ENCODE measurements at regions not wholly inside any gene's neighbourhood (a gene's known extent, or its start where the extent isn't known, plus 50 kb on each side); places are given as distances from the start of the nearest gene placed in this dataset.
"Not testable (repeated sequence)": the region's sequence is repeated elsewhere in the genome, so short reads cannot be mapped to it uniquely, and the experiment has no call there.

- no peak for ATAC-seq
- Mint-ChIP-seq H3K36me3 (ENCODE audit: low read depth) (no peaks in the 10 kb centered on the region), H3K4me3 (no peak overlapping the region), H3K27ac (no peak overlapping the region), H3K4me1 (no peaks in the 10 kb centered on the region), H3K27me3 (no peaks in the 10 kb centered on the region)
- H3K9me3 ChIP-seq (ENCODE audit: control insufficient read depth, low read length, poor library complexity, severe bottlenecking): no peaks in the 10 kb centered on the region
- no peak for DNase-seq
These were observed 694.9 kb downstream of the MECOM start for GRCh38 chr3:168968609-168969008.

- Mint-ChIP-seq H3K27ac (no peak overlapping the region), H3K4me1 (no peaks in the 10 kb centered on the region), H3K36me3 (ENCODE audit: low read depth) (no peaks in the 10 kb centered on the region), H3K4me3 (no peak overlapping the region), H3K27me3 (no peaks in the 10 kb centered on the region)
- no peak for DNase-seq
- H3K9me3 ChIP-seq (ENCODE audit: control insufficient read depth, low read length, poor library complexity, severe bottlenecking): no peaks in the 10 kb centered on the region
- no peak for ATAC-seq
These were observed 698.8 kb downstream of the MECOM start for GRCh38 chr3:168964736-168965135.

- no peaks in the 10 kb centered on the region for H3K4me1 Mint-ChIP-seq
- H3K36me3 Mint-ChIP-seq (ENCODE audit: low read depth): no peaks in the 10 kb centered on the region
- H3K9me3 ChIP-seq (ENCODE audit: control insufficient read depth, low read length, poor library complexity, severe bottlenecking): no peaks in the 10 kb centered on the region
- H3K27me3 Mint-ChIP-seq: no peaks in the 10 kb centered on the region
- no peak overlapping the region for H3K4me3 Mint-ChIP-seq
- no peak overlapping the region for H3K27ac Mint-ChIP-seq
- ATAC-seq (no peak), DNase-seq (no peak)
These were observed 702.2 kb downstream of the MECOM start for GRCh38 chr3:168961271-168961670.

GRCh38 chr3:168959731-168960130 lies 703.8 kb downstream of the MECOM start:
- Mint-ChIP-seq H3K4me3 (no peak overlapping the region), H3K27ac (no peak overlapping the region), H3K4me1 (no peaks in the 10 kb centered on the region), H3K36me3 (ENCODE audit: low read depth) (no peaks in the 10 kb centered on the region), H3K27me3 (no peaks in the 10 kb centered on the region)
- ATAC-seq: no peak
- DNase-seq: no peak
- H3K9me3 ChIP-seq (ENCODE audit: control insufficient read depth, low read length, poor library complexity, severe bottlenecking): no peaks in the 10 kb centered on the region

- Mint-ChIP-seq H3K4me1 (no peaks in the 10 kb centered on the region), H3K27ac (no peak overlapping the region), H3K4me3 (no peak overlapping the region), H3K27me3 (no peaks in the 10 kb centered on the region), H3K36me3 (ENCODE audit: low read depth) (no peaks in the 10 kb centered on the region)
- DNase-seq: no peak
- no peaks in the 10 kb centered on the region for H3K9me3 ChIP-seq (ENCODE audit: control insufficient read depth, low read length, poor library complexity, severe bottlenecking)
- ATAC-seq: no peak
These were observed 705.0 kb downstream of the MECOM start for GRCh38 chr3:168958466-168958865.

GRCh38 chr3:168956076-168956475 lies 707.4 kb downstream of the MECOM start:
- Mint-ChIP-seq H3K4me1 (no peaks in the 10 kb centered on the region), H3K27ac (no peak overlapping the region)

GRCh38 chr3:168952551-168952950 lies 711.0 kb downstream of the MECOM start:
- DNase-seq (no peak), ATAC-seq (no peak)
- no peaks in the 10 kb centered on the region for H3K9me3 ChIP-seq (ENCODE audit: control insufficient read depth, low read length, poor library complexity, severe bottlenecking)
- no peak overlapping the region for H3K4me3 Mint-ChIP-seq
- no peak overlapping the region for H3K27ac Mint-ChIP-seq
- no peaks in the 10 kb centered on the region for H3K36me3 Mint-ChIP-seq (ENCODE audit: low read depth)
- H3K4me1 Mint-ChIP-seq: no peaks in the 10 kb centered on the region
- no peaks in the 10 kb centered on the region for H3K27me3 Mint-ChIP-seq

More at GRCh38 chr3:168956076-168956475, 707.4 kb downstream of the MECOM start:
- DNase-seq (no peak), ATAC-seq (no peak)
- no peaks in the 10 kb centered on the region for H3K9me3 ChIP-seq (ENCODE audit: control insufficient read depth, low read length, poor library complexity, severe bottlenecking)
- H3K36me3 Mint-ChIP-seq (ENCODE audit: low read depth): no peaks in the 10 kb centered on the region
- H3K4me3 Mint-ChIP-seq: no peak overlapping the region
- no peaks in the 10 kb centered on the region for H3K27me3 Mint-ChIP-seq

GRCh38 chr3:168951884-168952283 lies 711.6 kb downstream of the MECOM start:
- H3K9me3 ChIP-seq (ENCODE audit: control insufficient read depth, low read length, poor library complexity, severe bottlenecking): no peaks in the 10 kb centered on the region
- H3K27me3 Mint-ChIP-seq: no peaks in the 10 kb centered on the region
- H3K27ac Mint-ChIP-seq: no peak overlapping the region
- DNase-seq: no peak
- no peak overlapping the region for H3K4me3 Mint-ChIP-seq
- H3K4me1 Mint-ChIP-seq: no peaks in the 10 kb centered on the region
- ATAC-seq: no peak
- H3K36me3 Mint-ChIP-seq (ENCODE audit: low read depth): no peaks in the 10 kb centered on the region

- no peak overlapping the region for H3K4me3 Mint-ChIP-seq
- H3K9me3 ChIP-seq (ENCODE audit: control insufficient read depth, low read length, poor library complexity, severe bottlenecking): no peaks in the 10 kb centered on the region
- no peak overlapping the region for H3K27ac Mint-ChIP-seq
- DNase-seq: no peak
- no peaks in the 10 kb centered on the region for H3K4me1 Mint-ChIP-seq
- H3K36me3 Mint-ChIP-seq (ENCODE audit: low read depth): no peaks in the 10 kb centered on the region
- no peaks in the 10 kb centered on the region for H3K27me3 Mint-ChIP-seq
- ATAC-seq: no peak
These were observed 712.1 kb downstream of the MECOM start for GRCh38 chr3:168951368-168951767.

GRCh38 chr3:168950622-168951021 lies 712.9 kb downstream of the MECOM start:
- no peaks in the 10 kb centered on the region for H3K27me3 Mint-ChIP-seq
- DNase-seq (no peak), ATAC-seq (no peak)
- no peak overlapping the region for H3K4me3 Mint-ChIP-seq
- H3K27ac Mint-ChIP-seq: no peak overlapping the region
- H3K36me3 Mint-ChIP-seq (ENCODE audit: low read depth): no peaks in the 10 kb centered on the region
- no peaks in the 10 kb centered on the region for H3K4me1 Mint-ChIP-seq
- H3K9me3 ChIP-seq (ENCODE audit: control insufficient read depth, low read length, poor library complexity, severe bottlenecking): no peaks in the 10 kb centered on the region

- no peaks in the 10 kb centered on the region for H3K36me3 Mint-ChIP-seq (ENCODE audit: low read depth)
- H3K27ac Mint-ChIP-seq: no peak overlapping the region
- no peak overlapping the region for H3K4me3 Mint-ChIP-seq
- no peaks in the 10 kb centered on the region for H3K4me1 Mint-ChIP-seq
- H3K9me3 ChIP-seq (ENCODE audit: control insufficient read depth, low read length, poor library complexity, severe bottlenecking): no peaks in the 10 kb centered on the region
- ATAC-seq: no peak
- no peaks in the 10 kb centered on the region for H3K27me3 Mint-ChIP-seq
- no peak for DNase-seq
These were observed 723.8 kb downstream of the MECOM start for GRCh38 chr3:168939651-168940238.

GRCh38 chr3:168933614-168934013 lies 729.9 kb downstream of the MECOM start:
- H3K36me3 Mint-ChIP-seq (ENCODE audit: low read depth): no peaks in the 10 kb centered on the region
- no peaks in the 10 kb centered on the region for H3K27me3 Mint-ChIP-seq
- no peaks in the 10 kb centered on the region for H3K9me3 ChIP-seq (ENCODE audit: control insufficient read depth, low read length, poor library complexity, severe bottlenecking)
- H3K4me1 Mint-ChIP-seq: no peaks in the 10 kb centered on the region
- DNase-seq (no peak), ATAC-seq (no peak)
- no peak overlapping the region for H3K27ac Mint-ChIP-seq
- H3K4me3 Mint-ChIP-seq: no peak overlapping the region

GRCh38 chr3:168929997-168930396 lies 733.5 kb downstream of the MECOM start:
- not testable (repeated sequence) for H3K27ac Mint-ChIP-seq; H3K36me3 Mint-ChIP-seq (ENCODE audit: low read depth); DNase-seq; H3K9me3 ChIP-seq (ENCODE audit: control insufficient read depth, low read length, poor library complexity, severe bottlenecking); H3K27me3 Mint-ChIP-seq; H3K4me3 Mint-ChIP-seq; ATAC-seq; H3K4me1 Mint-ChIP-seq

GRCh38 chr3:168926426-168926825 lies 737.1 kb downstream of the MECOM start:
- H3K4me1 Mint-ChIP-seq: no peaks in the 10 kb centered on the region
- DNase-seq (no peak), ATAC-seq (no peak)
- H3K4me3 Mint-ChIP-seq: no peak overlapping the region
- H3K27me3 Mint-ChIP-seq: no peaks in the 10 kb centered on the region
- H3K27ac Mint-ChIP-seq: no peak overlapping the region
- H3K9me3 ChIP-seq (ENCODE audit: control insufficient read depth, low read length, poor library complexity, severe bottlenecking): no peaks in the 10 kb centered on the region
- H3K36me3 Mint-ChIP-seq (ENCODE audit: low read depth): no peaks in the 10 kb centered on the region

Data from T-helper 17 cell (primary cell).